ENCODE measurements at regions not wholly inside any gene's neighbourhood (a gene's known extent, or its start where the extent isn't known, plus 50 kb on each side); places are given as distances from the start of the nearest gene placed in this dataset.
"Not testable (repeated sequence)": the region's sequence is repeated elsewhere in the genome, so short reads cannot be mapped to it uniquely, and the experiment has no call there.

GRCh38 chr9:31040564-31040963 lies 1343.9 kb upstream of the ACO1 start:
- H3K4me1 ChIP-seq (ENCODE audit: control insufficient read depth, insufficient read depth, low read length), result no peaks in the 10 kb centered on the region
- peaks cover 13 to 16% of the 10 kb centered on the region in 2 donors for H3K9me3 Mint-ChIP-seq
- no peak overlapping the region for H3K27ac ChIP-seq (ENCODE audit: low read length)
- WGBS (ENCODE audit: insufficient coverage), result 100% methylated on average over 3 of the region's 4 CpGs
- H3K27ac Mint-ChIP-seq, result no peak overlapping the region
- H3K9me3 ChIP-seq (ENCODE audit: control insufficient read depth, insufficient read depth, low read length), result no peaks in the 10 kb centered on the region
- H3K4me3 Mint-ChIP-seq, result no peak overlapping the region
- H3K4me1 Mint-ChIP-seq, result no peaks in the 10 kb centered on the region
- no peaks in the 10 kb centered on the region for H3K36me3 Mint-ChIP-seq
- H3K27me3 Mint-ChIP-seq (ENCODE audit: low read depth in 2 of 2), result no peaks in the 10 kb centered on the region
- TF ChIP-seq, protein P1, sequence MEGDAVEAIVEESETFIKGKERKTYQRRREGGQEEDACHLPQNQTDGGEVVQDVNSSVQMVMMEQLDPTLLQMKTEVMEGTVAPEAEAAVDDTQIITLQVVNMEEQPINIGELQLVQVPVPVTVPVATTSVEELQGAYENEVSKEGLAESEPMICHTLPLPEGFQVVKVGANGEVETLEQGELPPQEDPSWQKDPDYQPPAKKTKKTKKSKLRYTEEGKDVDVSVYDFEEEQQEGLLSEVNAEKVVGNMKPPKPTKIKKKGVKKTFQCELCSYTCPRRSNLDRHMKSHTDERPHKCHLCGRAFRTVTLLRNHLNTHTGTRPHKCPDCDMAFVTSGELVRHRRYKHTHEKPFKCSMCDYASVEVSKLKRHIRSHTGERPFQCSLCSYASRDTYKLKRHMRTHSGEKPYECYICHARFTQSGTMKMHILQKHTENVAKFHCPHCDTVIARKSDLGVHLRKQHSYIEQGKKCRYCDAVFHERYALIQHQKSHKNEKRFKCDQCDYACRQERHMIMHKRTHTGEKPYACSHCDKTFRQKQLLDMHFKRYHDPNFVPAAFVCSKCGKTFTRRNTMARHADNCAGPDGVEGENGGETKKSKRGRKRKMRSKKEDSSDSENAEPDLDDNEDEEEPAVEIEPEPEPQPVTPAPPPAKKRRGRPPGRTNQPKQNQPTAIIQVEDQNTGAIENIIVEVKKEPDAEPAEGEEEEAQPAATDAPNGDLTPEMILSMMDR (IDR thresholded peaks at IDR 0.05), result no peak
- H3K36me3 ChIP-seq (ENCODE audit: control insufficient read depth, insufficient read depth, low read length), result no peaks in the 10 kb centered on the region
- intact Hi-C loops (cut with micrococcal nuclease), result no loop called here
- DNase-seq (no peak), ATAC-seq (no peak)
- no peaks in the 10 kb centered on the region for H3K27me3 ChIP-seq (ENCODE audit: control insufficient read depth, insufficient read depth, low read length)
- no peak overlapping the region for H3K4me3 ChIP-seq (ENCODE audit: low read length)

DNA sequence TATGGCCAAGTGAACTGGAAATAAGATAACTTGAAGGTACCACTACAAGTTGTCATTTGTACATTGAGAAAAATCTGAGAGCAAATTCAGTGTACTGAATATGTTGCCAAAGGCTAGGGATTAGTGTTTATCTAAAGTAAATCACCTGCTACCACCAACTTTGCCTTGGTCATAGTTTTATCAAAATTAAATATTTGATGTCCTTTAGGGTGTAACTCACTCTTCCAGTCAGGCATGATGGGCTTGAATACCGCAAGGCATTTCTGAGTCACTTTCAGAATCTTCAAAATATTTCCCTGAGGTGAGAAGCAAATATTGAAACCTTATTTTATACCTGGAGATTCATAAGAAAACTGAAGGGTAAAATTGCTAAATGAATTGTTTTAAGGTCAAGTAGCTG lies 1338.6 kb upstream of the ACO1 start:
- WGBS (ENCODE audit: insufficient coverage), result 86% methylated on average over 1 of the region's 1 CpG
- H3K36me3 Mint-ChIP-seq, result no peaks in the 10 kb centered on the region

DNA sequence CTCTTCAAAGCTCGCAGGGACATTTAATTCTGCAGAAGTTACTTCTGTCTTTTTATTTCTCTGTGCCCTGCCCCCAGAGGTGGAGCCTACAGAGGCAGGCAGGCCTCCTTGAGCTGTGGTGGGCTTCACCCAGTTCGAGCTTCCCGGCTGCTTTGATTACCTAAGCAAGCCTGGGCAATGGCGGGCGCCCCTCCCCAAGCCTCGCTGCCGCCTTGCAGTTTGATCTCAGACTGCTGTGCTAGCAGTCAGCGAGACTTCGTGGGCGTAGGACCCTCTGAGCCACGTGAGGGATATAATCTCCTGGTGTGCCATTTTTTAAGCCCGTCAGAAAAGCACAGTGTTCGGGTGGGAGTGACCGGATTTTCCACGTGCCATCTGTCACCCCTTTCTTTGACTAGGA lies 1322.9 kb upstream of the ACO1 start:
- not testable (repeated sequence) for ATAC-seq

More for the DNA sequence above, 1338.6 kb upstream of the ACO1 start:
- no peaks in the 10 kb centered on the region for H3K36me3 ChIP-seq (ENCODE audit: control insufficient read depth, insufficient read depth, low read length)
- TF ChIP-seq, protein P1 (IDR thresholded peaks at IDR 0.05), result no peak
- H3K27ac ChIP-seq (ENCODE audit: low read length), result no peak overlapping the region
- ATAC-seq (no peak), DNase-seq (no peak)
- no peak overlapping the region for H3K4me3 ChIP-seq (ENCODE audit: low read length)
- Mint-ChIP-seq H3K4me1 (no peaks in the 10 kb centered on the region), H3K9me3 (peaks cover 16% of the 10 kb centered on the region in 2 donors), H3K27me3 (ENCODE audit: low read depth in 2 of 2) (no peaks in the 10 kb centered on the region), H3K27ac (no peak overlapping the region), H3K4me3 (no peak overlapping the region)
- no peaks in the 10 kb centered on the region for H3K4me1 ChIP-seq (ENCODE audit: control insufficient read depth, insufficient read depth, low read length)
- intact Hi-C loops (cut with micrococcal nuclease), result no loop called here
- H3K27me3 ChIP-seq (ENCODE audit: control insufficient read depth, insufficient read depth, low read length), result no peaks in the 10 kb centered on the region
- no peaks in the 10 kb centered on the region for H3K9me3 ChIP-seq (ENCODE audit: control insufficient read depth, insufficient read depth, low read length)

DNA sequence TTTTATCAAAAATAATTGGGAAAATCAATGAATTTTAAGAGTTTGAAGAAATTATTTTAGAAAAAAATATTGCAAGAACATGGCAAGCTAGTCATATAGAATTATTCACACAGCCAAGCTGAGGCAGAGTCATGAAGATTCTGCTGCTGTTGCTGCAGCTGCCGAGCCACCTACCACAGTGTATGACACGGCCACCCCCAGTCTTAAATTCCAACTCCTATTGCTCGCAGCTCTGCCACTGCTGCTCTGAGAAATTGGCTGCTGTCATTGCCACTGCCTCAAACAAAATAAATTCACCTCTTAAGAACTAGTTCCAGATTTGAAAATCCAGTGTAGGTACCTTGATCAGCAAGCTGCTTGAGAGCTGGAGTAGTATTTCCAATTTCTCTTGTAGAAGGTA lies 1318.8 kb upstream of the ACO1 start:
- Mint-ChIP-seq H3K27ac (no peak overlapping the region), H3K36me3 (peaks cover 11% of the 10 kb centered on the region), H3K9me3 (peaks cover 7 to 13% of the 10 kb centered on the region in 2 donors), H3K27me3 (ENCODE audit: low read depth in 2 of 2) (no peaks in the 10 kb centered on the region), H3K4me3 (no peak overlapping the region), H3K4me1 (no peaks in the 10 kb centered on the region)
- 67% methylated on average over 3 of the region's 3 CpGs for WGBS (ENCODE audit: insufficient coverage)
- H3K4me3 ChIP-seq (ENCODE audit: low read length), result no peak overlapping the region
- no peaks in the 10 kb centered on the region for H3K27me3 ChIP-seq (ENCODE audit: control insufficient read depth, insufficient read depth, low read length)
- no peaks in the 10 kb centered on the region for H3K4me1 ChIP-seq (ENCODE audit: control insufficient read depth, insufficient read depth, low read length)
- DNase-seq (no peak), ATAC-seq (no peak)
- no peaks in the 10 kb centered on the region for H3K36me3 ChIP-seq (ENCODE audit: control insufficient read depth, insufficient read depth, low read length)
- intact Hi-C loops (cut with micrococcal nuclease), result no loop called here
- TF ChIP-seq, protein P1 (IDR thresholded peaks at IDR 0.05), result no peak
- peaks cover 2% of the 10 kb centered on the region for H3K9me3 ChIP-seq (ENCODE audit: control insufficient read depth, insufficient read depth, low read length)
- no peak overlapping the region for H3K27ac ChIP-seq (ENCODE audit: low read length)

More for the DNA sequence above, 1322.9 kb upstream of the ACO1 start:
- H3K4me3 ChIP-seq (ENCODE audit: low read length); H3K27me3 Mint-ChIP-seq (ENCODE audit: low read depth in 2 of 2); H3K27me3 ChIP-seq (ENCODE audit: control insufficient read depth, insufficient read depth, low read length); H3K4me1 Mint-ChIP-seq; H3K9me3 ChIP-seq (ENCODE audit: control insufficient read depth, insufficient read depth, low read length); intact Hi-C loops (cut with micrococcal nuclease); H3K36me3 ChIP-seq (ENCODE audit: control insufficient read depth, insufficient read depth, low read length); H3K4me3 Mint-ChIP-seq; H3K27ac Mint-ChIP-seq; H3K27ac ChIP-seq (ENCODE audit: low read length); H3K4me1 ChIP-seq (ENCODE audit: control insufficient read depth, insufficient read depth, low read length); H3K36me3 Mint-ChIP-seq; DNase-seq: not testable (repeated sequence)
- 83% methylated on average over 15 of the region's 15 CpGs for WGBS (ENCODE audit: insufficient coverage)
- H3K9me3 Mint-ChIP-seq, result peaks cover 5 to 15% of the 10 kb centered on the region in 2 donors
